GM23248 (cell line): ENCODE measurements at regions not wholly inside any gene's neighbourhood (a gene's known extent, or its start where the extent isn't known, plus 50 kb on each side); places are given as distances from the start of the nearest gene placed in this dataset.

ENCODE experiments used
- DNase-seq: peaks from one replicate; pipeline ENCODE4 v3.0.0-alpha.2; 2015
- H2AFZ ChIP-seq: fragments of 200-600 bp; sonication (generic); 2 replicates; pipeline ENCODE4 v1.6.1; 2016; ENCODE audit warnings: antibody characterized with exemption
- H3F3A ChIP-seq: fragments of 200-600 bp; sonication (generic); 2 replicates; pipeline ENCODE4 v1.6.1; 2016; ENCODE audit warnings: mild to moderate bottlenecking, antibody characterized with exemption, mixed run types; ENCODE audit not compliant: insufficient read depth
- H3K27ac ChIP-seq: fragments of 200-600 bp; sonication (generic); 2 replicates; pipeline ENCODE4 v1.5.1; 2016; ENCODE audit warnings: mild to moderate bottlenecking
- H3K27me3 ChIP-seq: fragments of 200-600 bp; sonication (generic); replicated peaks from 2 replicates; pipeline ENCODE4 v1.6.1; 2016; ENCODE audit warnings: mild to moderate bottlenecking; ENCODE audit not compliant: insufficient read depth
- H3K36me3 ChIP-seq: fragments of 200-600 bp; sonication (generic); 2 replicates; pipeline ENCODE4 v1.6.1; 2016; ENCODE audit warnings: low read depth, mild to moderate bottlenecking
- H3K4me1 ChIP-seq: fragments of 200-600 bp; sonication (generic); 2 replicates; pipeline ENCODE4 v1.6.1; 2016; ENCODE audit warnings: mild to moderate bottlenecking; ENCODE audit not compliant: insufficient read depth
- H3K4me2 ChIP-seq: fragments of 200-600 bp; sonication (generic); one replicate; pipeline ENCODE4 v1.6.1; 2016; ENCODE audit warnings: mild to moderate bottlenecking; ENCODE audit not compliant: unreplicated experiment
- H3K4me3 ChIP-seq: fragments of 200-600 bp; sonication (generic); 2 replicates; pipeline ENCODE4 v1.5.1; 2016; ENCODE audit warnings: mild to moderate bottlenecking
- H3K79me2 ChIP-seq: fragments of 200-600 bp; sonication (generic); 2 replicates; pipeline ENCODE4 v1.6.1; 2016; ENCODE audit warnings: mild to moderate bottlenecking; ENCODE audit not compliant: insufficient read depth
- H3K9ac ChIP-seq: fragments of 200-600 bp; sonication (generic); 2 replicates; pipeline ENCODE4 v1.6.1; 2016; ENCODE audit warnings: mild to moderate bottlenecking
- H3K9me2 ChIP-seq: fragments of 200-600 bp; sonication (generic); 2 replicates; pipeline ENCODE4 v1.6.1; 2016; ENCODE audit warnings: mixed run types, mild to moderate bottlenecking, moderate library complexity; ENCODE audit not compliant: insufficient read depth
- H3K9me3 ChIP-seq: fragments of 200-600 bp; sonication (generic); one replicate; pipeline ENCODE4 v1.6.1; 2017; ENCODE audit warnings: low read depth
- H4K20me1 ChIP-seq: fragments of 200-600 bp; sonication (generic); 2 replicates; pipeline ENCODE4 v1.6.0; 2016; ENCODE audit not compliant: insufficient read depth
- EZH2 ChIP-seq: fragments of 200-600 bp; sonication (generic); IDR thresholded peaks from 2 replicates; pipeline ENCODE4 v1.6.1; 2018; ENCODE audit warnings: antibody characterized with exemption, mild to moderate bottlenecking; ENCODE audit not compliant: insufficient read depth, poor library complexity, severe bottlenecking
- EZH2phosphoT487 ChIP-seq: fragments of 200-600 bp; sonication (generic); IDR thresholded peaks from 2 replicates; pipeline ENCODE4 v1.6.1; 2018; ENCODE audit warnings: antibody characterized with exemption, moderate library complexity, mild to moderate bottlenecking, low read depth; ENCODE audit not compliant: insufficient read depth
- WGBS, 2 experiments: methylation state at CpG; one replicate each; pipeline ENCODE4 v1.1.6; 2015 to 2017; ENCODE audit warnings: low lambda C conversion rate in 2 of 2, low coverage in 1 of 2; ENCODE audit errors: missing lambda C conversion rate in 2 of 2; 5-methylcytosine and 5-hydroxymethylcytosine counted together
- in situ Hi-C: fragments of 300-500 bp; cut with MboI; formaldehyde crosslinking; loops from 2 replicates; pipeline ENCODE4 v1.15.0; 2020

- Histone ChIP-seq H3K36me3 (no peaks in the 10 kb centered on the region), H3K79me2 (no peaks in the 10 kb centered on the region), H3F3A (no peaks in the 10 kb centered on the region), H3K9me3 (no peaks in the 10 kb centered on the region), H3K4me3 (no peak overlapping the region), H3K9ac (no peak overlapping the region), H2AFZ (no peak overlapping the region), H3K4me2 (no peak overlapping the region), H3K9me2 (no peaks in the 10 kb centered on the region), H4K20me1 (no peaks in the 10 kb centered on the region), H3K4me1 (no peaks in the 10 kb centered on the region), H3K27me3 (peaks cover 38% of the 10 kb centered on the region), H3K27ac (no peak overlapping the region)
- DNase-seq, result no peak
- WGBS, 2 experiments, result 80 to 81% methylated on average over 12 of the region's 12 CpGs
- TF ChIP-seq EZH2phosphoT487 (no peak), EZH2 (no peak)
- in situ Hi-C loops, result no loop called here
Measured at GRCh38 chr22:20656516-20656901, 117.4 kb upstream of the SERPIND1 start.

- 62 to 66% methylated on average over 16 to 17 of the region's 17 CpGs for WGBS, 2 experiments
- no peak overlapping the region for H3K27ac ChIP-seq
- H3K27me3 ChIP-seq, result peaks cover 43% of the 10 kb centered on the region
- no peaks in the 10 kb centered on the region for H3F3A ChIP-seq
- no peaks in the 10 kb centered on the region for H3K9me3 ChIP-seq
- DNase-seq, result no peak
- H4K20me1 ChIP-seq, result no peaks in the 10 kb centered on the region
- no peaks in the 10 kb centered on the region for H3K9me2 ChIP-seq
- H2AFZ ChIP-seq, result no peak overlapping the region
- H3K79me2 ChIP-seq, result no peaks in the 10 kb centered on the region
- TF ChIP-seq EZH2 (no peak), EZH2phosphoT487 (no peak)
- H3K4me3 ChIP-seq, result no peak overlapping the region
- H3K36me3 ChIP-seq, result no peaks in the 10 kb centered on the region
- in situ Hi-C loops, result no loop called here
- no peaks in the 10 kb centered on the region for H3K4me1 ChIP-seq
- no peak overlapping the region for H3K9ac ChIP-seq
- no peak overlapping the region for H3K4me2 ChIP-seq
Measured at GRCh38 chr22:20656902-20657836, 116.7 kb upstream of the SERPIND1 start.
